ENCODE measurements at regions not wholly inside any gene's neighbourhood (a gene's known extent, or its start where the extent isn't known, plus 50 kb on each side); places are given as distances from the start of the nearest gene placed in this dataset.
A peak's percentile ranks its signal among the peaks of the same experiment; 100 is the strongest.

- no peak for DNase-seq
Observed at GRCh38 chr5:61969755-61970154, 336.3 kb upstream of the KIF2A start.

GRCh38 chr5:61970218-61970617 is 335.8 kb upstream of the KIF2A start:
- no peak for DNase-seq

GRCh38 chr5:61974680-61975079 is 331.3 kb upstream of the KIF2A start:
- DNase-seq, result no peak

GRCh38 chr5:61981886-61982285 is 324.1 kb upstream of the KIF2A start:
- DNase-seq, result no peak

GRCh38 chr5:61991430-61991829 is 314.6 kb upstream of the KIF2A start:
- DNase-seq, result peak; percentile 20

- DNase-seq, result no peak
Observed at GRCh38 chr5:61991866-61992265, 314.1 kb upstream of the KIF2A start.

- no peak for DNase-seq
Observed at GRCh38 chr5:61993295-61993927, 312.6 kb upstream of the KIF2A start.

- no peak for DNase-seq
Observed at GRCh38 chr5:61994171-61994570, 311.8 kb upstream of the KIF2A start.

GRCh38 chr5:61995486-61995885 is 310.5 kb upstream of the KIF2A start:
- no peak for DNase-seq

GRCh38 chr5:61999371-61999770 is 306.6 kb upstream of the KIF2A start:
- no peak for DNase-seq

- DNase-seq, result no peak
Observed at GRCh38 chr5:62000646-62001045, 305.4 kb upstream of the KIF2A start.

- DNase-seq, result no peak
Observed at GRCh38 chr5:62001640-62002039, 304.4 kb upstream of the KIF2A start.

GRCh38 chr5:62002436-62002835 is 303.6 kb upstream of the KIF2A start:
- DNase-seq, result no peak

GRCh38 chr5:62005551-62005950 is 300.5 kb upstream of the KIF2A start:
- DNase-seq, result no peak

- no peak for DNase-seq
Observed at GRCh38 chr5:62007457-62007856, 298.5 kb upstream of the KIF2A start.

- no peak for DNase-seq
Observed at GRCh38 chr5:62011089-62011664, 294.8 kb upstream of the KIF2A start.

- DNase-seq, result no peak
Observed at GRCh38 chr5:62017092-62017491, 288.9 kb upstream of the KIF2A start.

- no peak for DNase-seq
Observed at GRCh38 chr5:62029303-62029702, 276.7 kb upstream of the KIF2A start.

- DNase-seq, result no peak
Observed at GRCh38 chr5:62030326-62030725, 275.7 kb upstream of the KIF2A start.

GRCh38 chr5:62038024-62038423 is 268.0 kb upstream of the KIF2A start:
- no peak for DNase-seq

GRCh38 chr5:62041156-62041756 is 264.8 kb upstream of the KIF2A start:
- DNase-seq, result no peak

GRCh38 chr5:62042007-62042406 is 264.0 kb upstream of the KIF2A start:
- peak; percentile 25 for DNase-seq

- DNase-seq, result peak; percentile 24
Observed at GRCh38 chr5:62043289-62044280, 262.4 kb upstream of the KIF2A start.
